H9 (cell line): ENCODE measurements at regions not wholly inside any gene's neighbourhood (a gene's known extent, or its start where the extent isn't known, plus 50 kb on each side); places are given as distances from the start of the nearest gene placed in this dataset.

Source experiments
- DNase-seq: peaks from one replicate; pipeline ENCODE4 v3.0.0-alpha.2; 2017
- H2AFZ ChIP-seq: one replicate; pipeline ENCODE4 v1.6.1; 2013; ENCODE audit warnings: mild to moderate bottlenecking, low read length, control low read depth, moderate library complexity
- H2AK5ac ChIP-seq: 2 replicates; pipeline ENCODE4 v1.6.1; 2013; ENCODE audit warnings: low read length, control low read depth, mixed read lengths; ENCODE audit not compliant: insufficient read length
- H2BK120ac ChIP-seq: one replicate; pipeline ENCODE4 v1.6.1; 2013; ENCODE audit warnings: low read depth, mild to moderate bottlenecking, low read length, control low read depth, inconsistent platforms; ENCODE audit not compliant: poor library complexity, severe bottlenecking
- H2BK12ac ChIP-seq: 2 replicates; pipeline ENCODE4 v1.6.1; 2013; ENCODE audit warnings: low read length, control low read depth, mixed read lengths, low read depth; ENCODE audit not compliant: insufficient read length
- H2BK15ac ChIP-seq: 2 replicates; pipeline ENCODE4 v1.6.1; 2013; ENCODE audit warnings: low read depth, low read length, control low read depth
- H2BK20ac ChIP-seq: one replicate; pipeline ENCODE4 v1.6.1; 2013; ENCODE audit warnings: low read depth, mild to moderate bottlenecking, low read length, control low read depth, inconsistent platforms; ENCODE audit not compliant: poor library complexity, severe bottlenecking
- H2BK5ac ChIP-seq: 2 replicates; pipeline ENCODE4 v1.6.1; 2013; ENCODE audit warnings: low read length, control low read depth, mixed read lengths; ENCODE audit not compliant: insufficient read length
- H3K14ac ChIP-seq: 2 replicates; pipeline ENCODE4 v1.6.1; 2013; ENCODE audit warnings: low read length, control low read depth; ENCODE audit not compliant: insufficient read depth
- H3K18ac ChIP-seq: 2 replicates; pipeline ENCODE4 v1.6.1; 2013; ENCODE audit warnings: low read depth, mild to moderate bottlenecking, mixed read lengths, low read length, control low read depth; ENCODE audit not compliant: insufficient read length
- H3K23ac ChIP-seq: 2 replicates; pipeline ENCODE4 v1.6.1; 2013; ENCODE audit warnings: low read length, control low read depth, mixed read lengths, low read depth; ENCODE audit not compliant: insufficient read length
- H3K23me2 ChIP-seq: 2 replicates; pipeline ENCODE4 v1.6.1; 2013; ENCODE audit warnings: low read depth, mild to moderate bottlenecking, mixed read lengths, low read length, control low read depth; ENCODE audit not compliant: insufficient read length, poor library complexity, severe bottlenecking
- H3K27ac ChIP-seq: 2 replicates; pipeline ENCODE4 v1.5.1; 2013; ENCODE audit warnings: low read length, control low read depth, mixed read lengths, low read depth; ENCODE audit not compliant: insufficient read length
- H3K27me3 ChIP-seq: 2 replicates; pipeline ENCODE4 v1.6.1; 2013; ENCODE audit warnings: low read length, control low read depth, inconsistent platforms; ENCODE audit not compliant: insufficient read depth
- H3K4ac ChIP-seq: 2 replicates; pipeline ENCODE4 v1.6.1; 2013; ENCODE audit warnings: low read depth, mild to moderate bottlenecking, control low read depth, inconsistent platforms, low read length, moderate library complexity
- H3K4me1 ChIP-seq: 2 replicates; pipeline ENCODE4 v1.6.1; 2013; ENCODE audit warnings: low read length, control low read depth, inconsistent platforms; ENCODE audit not compliant: insufficient read depth
- H3K4me2 ChIP-seq: 2 replicates; pipeline ENCODE4 v1.6.1; 2013; ENCODE audit warnings: low read length, control low read depth, mixed read lengths; ENCODE audit not compliant: insufficient read length, insufficient read depth
- H3K56ac ChIP-seq: 2 replicates; pipeline ENCODE4 v1.6.1; 2013; ENCODE audit warnings: low read depth, mild to moderate bottlenecking, mixed read lengths, low read length, control low read depth; ENCODE audit not compliant: insufficient read length
- H3K79me1 ChIP-seq: 2 replicates; pipeline ENCODE4 v1.6.1; 2013; ENCODE audit warnings: low read depth, mild to moderate bottlenecking, moderate library complexity, low read length, control low read depth, inconsistent platforms; ENCODE audit not compliant: insufficient read depth, poor library complexity, severe bottlenecking
- H3K79me2 ChIP-seq: 2 replicates; pipeline ENCODE4 v1.6.1; 2013; ENCODE audit warnings: low read length, control low read depth, inconsistent platforms; ENCODE audit not compliant: insufficient read depth
- H3K9ac ChIP-seq: 2 replicates; pipeline ENCODE4 v1.6.1; 2013; ENCODE audit warnings: low read length, control low read depth, mixed read lengths; ENCODE audit not compliant: insufficient read length; ENCODE audit errors: extremely low read depth
- H3K9me3 ChIP-seq: one replicate; pipeline ENCODE4 v1.6.1; 2013; ENCODE audit warnings: low read depth, low read length, inconsistent platforms; ENCODE audit not compliant: control insufficient read depth
- H3T11ph ChIP-seq: one replicate; pipeline ENCODE4 v1.6.1; 2013; ENCODE audit warnings: mild to moderate bottlenecking, low read length, control low read depth, inconsistent platforms
- H4K20me1 ChIP-seq: one replicate; pipeline ENCODE4 v1.6.1; 2013; ENCODE audit not compliant: control insufficient read depth, insufficient read length, insufficient read depth
- H4K5ac ChIP-seq: 2 replicates; pipeline ENCODE4 v1.6.1; 2013; ENCODE audit warnings: low read depth, mild to moderate bottlenecking, mixed read lengths, low read length, control low read depth; ENCODE audit not compliant: insufficient read length
- H4K8ac ChIP-seq: replicated peaks from 2 replicates; pipeline ENCODE4 v1.6.1; 2013; ENCODE audit warnings: low read length, control low read depth, mixed read lengths, low read depth; ENCODE audit not compliant: insufficient read length
- H4K91ac ChIP-seq: 2 replicates; pipeline ENCODE4 v1.6.1; 2013; ENCODE audit warnings: low read depth, mild to moderate bottlenecking, moderate library complexity, mixed read lengths, low read length, control low read depth; ENCODE audit not compliant: insufficient read length
- H3K27ac Mint-ChIP-seq, 3 experiments: 2 replicates in 2 of 3; 3 replicates in 1 of 3; pipeline ENCODE4 v1.8.0; 2020 to 2021; ENCODE audit warnings: mixed read lengths in 3 of 3, mild to moderate bottlenecking in 1 of 3, moderate library complexity in 1 of 3
- H3K27me3 Mint-ChIP-seq: 2 replicates; pipeline ENCODE4 v1.8.0; 2021; ENCODE audit warnings: low read depth, mild to moderate bottlenecking, moderate library complexity, mixed read lengths
- H3K36me3 Mint-ChIP-seq, 3 experiments: 2 replicates in 2 of 3; 3 replicates in 1 of 3; pipeline ENCODE4 v1.8.0; 2020 to 2021; ENCODE audit warnings: low read depth in 3 of 3, mixed read lengths in 3 of 3; ENCODE audit not compliant: insufficient read depth in 1 of 3
- H3K4me1 Mint-ChIP-seq, 2 experiments: 2 replicates each; pipeline ENCODE4 v1.8.0; 2020; ENCODE audit warnings: mixed read lengths in 2 of 2
- H3K4me3 Mint-ChIP-seq, 2 experiments: 2 replicates in 1 of 2; 3 replicates in 1 of 2; pipeline ENCODE4 v1.8.0; 2020 to 2021; ENCODE audit warnings: mild to moderate bottlenecking in 2 of 2, mixed read lengths in 2 of 2, moderate library complexity in 1 of 2
- H3K9me3 Mint-ChIP-seq, 2 experiments: 2 replicates in 1 of 2; 3 replicates in 1 of 2; pipeline ENCODE4 v1.8.0; 2020; ENCODE audit warnings: mild to moderate bottlenecking in 2 of 2, mixed read lengths in 2 of 2, moderate library complexity in 1 of 2
- WGBS: extraction: QIAGEN DNeasy Blood & Tissue Kit; methylation state at CpG from one replicate; pipeline ENCODE4 v1.1.7; 2013; ENCODE audit warnings: missing lambda C conversion rate, low lambda C conversion rate, mixed read lengths; ENCODE audit not compliant: insufficient read length; ENCODE audit errors: extremely low coverage; 5-methylcytosine and 5-hydroxymethylcytosine counted together
- TF ChIP-seq, protein P1 (sequence below): fragments of 200-600 bp; sonication (generic); conservative IDR thresholded peaks from 3 replicates; pipeline ENCODE4 v1.8.0; 2021; ENCODE audit warnings: antibody characterized with exemption, mild to moderate bottlenecking

DNA sequence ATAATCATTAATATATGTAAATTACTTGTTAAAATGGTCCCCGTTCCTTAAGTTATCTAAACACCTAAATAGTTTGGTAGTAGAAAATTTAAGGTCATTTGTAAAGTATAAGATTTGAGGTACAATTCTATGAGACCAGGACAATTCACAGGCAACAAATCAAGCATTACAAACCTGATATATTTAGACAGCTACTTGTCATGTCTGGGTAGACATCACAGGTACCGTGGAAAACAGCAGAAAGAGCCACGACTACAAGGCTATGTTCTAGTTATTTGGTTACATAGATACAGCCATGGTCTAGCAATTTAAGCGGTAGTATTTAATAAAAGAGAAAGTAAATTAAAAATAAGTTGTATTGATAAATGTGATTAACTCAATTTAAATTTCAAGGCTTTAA is 393.1 kb upstream of the ID4 start:
- no CpG with 5 or more reads among the region's 4 CpGs for WGBS
- H3K4ac ChIP-seq, result no peak overlapping the region
- H3K4me3 Mint-ChIP-seq, result no peak overlapping the region
- no peak overlapping the region for H3K27ac Mint-ChIP-seq
- H3K9me3 Mint-ChIP-seq, result no peaks in the 10 kb centered on the region
- H3K18ac ChIP-seq, result no peak overlapping the region
- no peaks in the 10 kb centered on the region for H3K79me1 ChIP-seq
- H2BK5ac ChIP-seq, result no peak overlapping the region
- no peak overlapping the region for H2AK5ac ChIP-seq
- H3K23ac ChIP-seq, result no peak overlapping the region
- TF ChIP-seq, protein P1, sequence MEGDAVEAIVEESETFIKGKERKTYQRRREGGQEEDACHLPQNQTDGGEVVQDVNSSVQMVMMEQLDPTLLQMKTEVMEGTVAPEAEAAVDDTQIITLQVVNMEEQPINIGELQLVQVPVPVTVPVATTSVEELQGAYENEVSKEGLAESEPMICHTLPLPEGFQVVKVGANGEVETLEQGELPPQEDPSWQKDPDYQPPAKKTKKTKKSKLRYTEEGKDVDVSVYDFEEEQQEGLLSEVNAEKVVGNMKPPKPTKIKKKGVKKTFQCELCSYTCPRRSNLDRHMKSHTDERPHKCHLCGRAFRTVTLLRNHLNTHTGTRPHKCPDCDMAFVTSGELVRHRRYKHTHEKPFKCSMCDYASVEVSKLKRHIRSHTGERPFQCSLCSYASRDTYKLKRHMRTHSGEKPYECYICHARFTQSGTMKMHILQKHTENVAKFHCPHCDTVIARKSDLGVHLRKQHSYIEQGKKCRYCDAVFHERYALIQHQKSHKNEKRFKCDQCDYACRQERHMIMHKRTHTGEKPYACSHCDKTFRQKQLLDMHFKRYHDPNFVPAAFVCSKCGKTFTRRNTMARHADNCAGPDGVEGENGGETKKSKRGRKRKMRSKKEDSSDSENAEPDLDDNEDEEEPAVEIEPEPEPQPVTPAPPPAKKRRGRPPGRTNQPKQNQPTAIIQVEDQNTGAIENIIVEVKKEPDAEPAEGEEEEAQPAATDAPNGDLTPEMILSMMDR, result no peak
- no peaks in the 10 kb centered on the region for H3K9me3 ChIP-seq
- no peaks in the 10 kb centered on the region for H4K20me1 ChIP-seq
- no peak overlapping the region for H2BK120ac ChIP-seq
- H3K4me2 ChIP-seq, result no peak overlapping the region
- no peaks in the 10 kb centered on the region for H3K27me3 ChIP-seq
- no peaks in the 10 kb centered on the region; a peak in 1 of 7 replicates for H3K36me3 Mint-ChIP-seq
- H4K8ac ChIP-seq, result no peak overlapping the region
- no peak overlapping the region for H3K14ac ChIP-seq
- no peak overlapping the region for H3T11ph ChIP-seq
- peaks cover 2% of the 10 kb centered on the region; the same call in 1 of the 2 replicates for H3K27me3 Mint-ChIP-seq
- H3K27ac ChIP-seq, result no peak overlapping the region
- no peak for DNase-seq
- no peaks in the 10 kb centered on the region for H3K23me2 ChIP-seq
- no peaks in the 10 kb centered on the region for H3K4me1 ChIP-seq
- peaks cover 0 to 2% of the 10 kb centered on the region in 2 experiments; a peak in 1 of 4 replicates for H3K4me1 Mint-ChIP-seq
- H3K56ac ChIP-seq, result no peak overlapping the region
- H2AFZ ChIP-seq, result no peak overlapping the region
- no peak overlapping the region for H3K9ac ChIP-seq
- H3K79me2 ChIP-seq, result no peaks in the 10 kb centered on the region
- H4K91ac ChIP-seq, result no peak overlapping the region
- no peak overlapping the region for H2BK15ac ChIP-seq
- H2BK20ac ChIP-seq, result no peak overlapping the region
- H4K5ac ChIP-seq, result no peak overlapping the region
- H2BK12ac ChIP-seq, result no peak overlapping the region
